OCI-LY3 (cell line): ENCODE measurements at regions not wholly inside any gene's neighbourhood (a gene's known extent, or its start where the extent isn't known, plus 50 kb on each side); places are given as distances from the start of the nearest gene placed in this dataset.

ENCODE experiments used
- H2AFZ ChIP-seq: fragments of 200-600, 300-600 bp; shearing (Covaris generic); 2 replicates; pipeline ENCODE4 v1.6.0; 2014; ENCODE audit warnings: antibody characterized with exemption, low read depth, low read length
- H3K27ac ChIP-seq: fragments of 200-600, 300-600 bp; sonication (generic); 2 replicates; pipeline ENCODE4 v1.5.1; 2014; ENCODE audit warnings: mild to moderate bottlenecking, low read length, moderate library complexity, mixed read lengths
- H3K27me3 ChIP-seq: fragments of 200-600, 300-600 bp; sonication (generic); 2 replicates; pipeline ENCODE4 v1.6.1; 2014; ENCODE audit warnings: low read depth, low read length, mixed read lengths
- H3K36me3 ChIP-seq: fragments of 200-600, 300-600 bp; sonication (generic); replicated peaks from 2 replicates; pipeline ENCODE3; 2014; ENCODE audit warnings: low read depth, low read length, mixed read lengths
- H3K4me1 ChIP-seq: fragments of 300-600, 200-600 bp; sonication (generic); 2 replicates; pipeline ENCODE4 v1.6.1; 2014; ENCODE audit warnings: low read length, mixed read lengths
- H3K4me2 ChIP-seq: fragments of 200-600, 300-600 bp; sonication (generic); 2 replicates; pipeline ENCODE4 v1.6.1; 2014; ENCODE audit warnings: low read length, mixed read lengths
- H3K4me3 ChIP-seq: fragments of 300-600, 200-600 bp; sonication (generic); 2 replicates; pipeline ENCODE4 v1.5.1; 2014; ENCODE audit warnings: antibody characterized with exemption, mild to moderate bottlenecking, low read length, moderate library complexity
- H3K79me2 ChIP-seq: fragments of 300-600, 200-600 bp; shearing (Covaris generic); 2 replicates; pipeline ENCODE4 v1.6.1; 2014; ENCODE audit warnings: mild to moderate bottlenecking, low read length, mixed read lengths
- H3K9ac ChIP-seq: fragments of 300-600, 200-600 bp; shearing (Covaris generic); 2 replicates; pipeline ENCODE4 v1.6.0; 2014; ENCODE audit warnings: mild to moderate bottlenecking, low read length, moderate library complexity
- H3K9me3 ChIP-seq: fragments of 200-600, 300-600 bp; shearing (Covaris generic); 2 replicates; pipeline ENCODE4 v1.6.1; 2014; ENCODE audit warnings: low read length, mixed read lengths; ENCODE audit not compliant: insufficient read depth
- H4K20me1 ChIP-seq: fragments of 200-600, 300-600 bp; sonication (generic); 2 replicates; pipeline ENCODE4 v1.6.1; 2016; ENCODE audit warnings: low read length, mixed read lengths; ENCODE audit not compliant: insufficient read depth
- CTCF ChIP-seq: fragments of 200-600, 300-600 bp; sonication (generic); IDR thresholded peaks from 2 replicates; pipeline ENCODE4 v1.5.1; 2014; ENCODE audit warnings: antibody characterized with exemption, low read length, low read depth
- EZH2phosphoT487 ChIP-seq: fragments of 200-600 bp; shearing (Covaris generic); IDR thresholded peaks from 2 replicates; pipeline ENCODE4 v1.6.1; 2018; ENCODE audit warnings: antibody characterized with exemption, mixed run types, low read depth

DNA sequence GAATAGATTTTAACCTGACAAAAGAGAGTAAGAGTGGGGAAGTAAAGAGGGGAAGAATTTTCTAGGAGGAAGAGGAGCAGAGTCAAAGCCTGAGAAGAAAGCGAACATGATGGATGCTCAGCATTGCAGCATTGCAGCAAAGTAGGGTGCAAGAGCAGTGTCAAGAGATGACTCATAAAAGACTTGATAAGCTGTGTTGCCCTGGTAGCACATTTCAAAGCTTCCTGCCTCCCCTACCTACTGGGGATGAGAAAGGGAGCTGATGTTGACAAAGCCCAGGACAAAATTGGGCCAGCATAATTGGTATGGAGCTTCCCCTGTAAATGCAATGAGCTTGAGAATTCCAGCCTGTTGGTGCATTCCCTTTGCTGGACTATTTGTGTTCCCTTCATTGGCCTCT is 121.6 kb upstream of the ST8SIA2 start:
- Histone ChIP-seq H3K36me3 (no peaks in the 10 kb centered on the region), H3K4me2 (no peak overlapping the region), H3K4me1 (no peaks in the 10 kb centered on the region), H3K27ac (no peak overlapping the region), H2AFZ (no peak overlapping the region), H4K20me1 (no peaks in the 10 kb centered on the region), H3K4me3 (no peak overlapping the region), H3K79me2 (no peaks in the 10 kb centered on the region), H3K9me3 (no peaks in the 10 kb centered on the region), H3K27me3 (peaks cover 24% of the 10 kb centered on the region), H3K9ac (no peak overlapping the region)
- no peak for TF ChIP-seq CTCF
- no peak for TF ChIP-seq EZH2phosphoT487

DNA sequence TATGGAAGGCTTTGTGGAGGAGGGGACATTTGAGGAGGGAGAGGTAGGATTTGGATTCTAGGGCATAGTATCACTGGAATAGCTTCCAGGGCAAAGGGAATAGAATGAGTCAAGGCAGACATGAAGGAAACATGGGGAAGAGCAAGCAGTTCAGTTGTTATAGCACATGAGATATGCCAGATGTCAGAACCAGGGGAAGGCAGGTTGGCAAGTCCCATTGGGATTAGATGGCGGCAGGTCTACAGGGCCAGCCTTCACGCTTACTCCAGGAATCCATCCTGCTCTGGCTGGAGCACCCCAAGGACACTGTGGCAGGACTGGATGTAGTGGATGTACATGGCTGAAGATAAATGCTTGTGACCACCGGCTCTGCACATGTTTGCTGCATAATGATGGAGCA is 120.4 kb upstream of the ST8SIA2 start:
- H3K4me1 ChIP-seq: no peaks in the 10 kb centered on the region
- H3K36me3 ChIP-seq: no peaks in the 10 kb centered on the region
- no peak overlapping the region for H2AFZ ChIP-seq
- H3K9me3 ChIP-seq: no peaks in the 10 kb centered on the region
- H3K9ac ChIP-seq: no peak overlapping the region
- H3K4me3 ChIP-seq: no peak overlapping the region
- H3K27me3 ChIP-seq: peaks cover 24% of the 10 kb centered on the region
- H3K79me2 ChIP-seq: no peaks in the 10 kb centered on the region
- no peaks in the 10 kb centered on the region for H4K20me1 ChIP-seq
- H3K4me2 ChIP-seq: no peak overlapping the region
- H3K27ac ChIP-seq: no peak overlapping the region
- TF ChIP-seq EZH2phosphoT487: no peak
- no peak for TF ChIP-seq CTCF

GRCh38 chr15:92273723-92274122 is 120.0 kb upstream of the ST8SIA2 start:
- H3K4me2 ChIP-seq: no peak overlapping the region
- no peak overlapping the region for H3K4me3 ChIP-seq
- no peaks in the 10 kb centered on the region for H4K20me1 ChIP-seq
- H3K4me1 ChIP-seq: no peaks in the 10 kb centered on the region
- H3K27ac ChIP-seq: no peak overlapping the region
- no peak overlapping the region for H3K9ac ChIP-seq
- H2AFZ ChIP-seq: no peak overlapping the region
- H3K79me2 ChIP-seq: no peaks in the 10 kb centered on the region
- no peaks in the 10 kb centered on the region for H3K9me3 ChIP-seq
- no peak for TF ChIP-seq EZH2phosphoT487
- no peak for TF ChIP-seq CTCF
- H3K27me3 ChIP-seq: peaks cover 26% of the 10 kb centered on the region
- H3K36me3 ChIP-seq: no peaks in the 10 kb centered on the region

DNA sequence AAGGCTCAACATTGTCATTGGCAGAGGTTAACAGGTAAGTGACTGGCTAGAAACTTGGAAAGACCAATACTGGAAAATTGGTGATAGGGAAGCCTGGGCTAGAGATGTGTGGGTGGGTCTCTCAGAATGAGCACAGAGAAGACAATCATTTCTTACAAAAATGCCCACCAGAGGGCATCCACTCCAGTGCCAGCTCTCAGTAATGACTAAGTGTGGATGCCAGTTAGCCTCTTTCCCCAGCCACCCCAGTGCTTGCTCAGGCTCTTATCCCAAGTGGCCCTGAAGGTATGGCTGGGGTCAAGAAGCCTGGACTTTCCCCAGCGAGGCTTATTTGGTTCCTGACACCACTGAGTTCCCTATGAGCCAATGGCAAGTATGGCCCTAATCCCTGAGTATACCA is 115.9 kb upstream of the ST8SIA2 start:
- TF ChIP-seq CTCF (peak; percentile 54), EZH2phosphoT487 (no peak)

More for the DNA sequence above, 115.9 kb upstream of the ST8SIA2 start:
- H3K4me2 ChIP-seq: no peak overlapping the region
- H2AFZ ChIP-seq: no peak overlapping the region
- H4K20me1 ChIP-seq: no peaks in the 10 kb centered on the region
- H3K79me2 ChIP-seq: no peaks in the 10 kb centered on the region
- H3K36me3 ChIP-seq: no peaks in the 10 kb centered on the region
- no peak overlapping the region for H3K4me3 ChIP-seq
- peaks cover 25% of the 10 kb centered on the region for H3K27me3 ChIP-seq
- no peaks in the 10 kb centered on the region for H3K9me3 ChIP-seq
- no peak overlapping the region for H3K27ac ChIP-seq
- H3K9ac ChIP-seq: no peak overlapping the region
- no peaks in the 10 kb centered on the region for H3K4me1 ChIP-seq
